ENCODE measurements at regions not wholly inside any gene's neighbourhood (a gene's known extent, or its start where the extent isn't known, plus 50 kb on each side); places are given as distances from the start of the nearest gene placed in this dataset.

DNA sequence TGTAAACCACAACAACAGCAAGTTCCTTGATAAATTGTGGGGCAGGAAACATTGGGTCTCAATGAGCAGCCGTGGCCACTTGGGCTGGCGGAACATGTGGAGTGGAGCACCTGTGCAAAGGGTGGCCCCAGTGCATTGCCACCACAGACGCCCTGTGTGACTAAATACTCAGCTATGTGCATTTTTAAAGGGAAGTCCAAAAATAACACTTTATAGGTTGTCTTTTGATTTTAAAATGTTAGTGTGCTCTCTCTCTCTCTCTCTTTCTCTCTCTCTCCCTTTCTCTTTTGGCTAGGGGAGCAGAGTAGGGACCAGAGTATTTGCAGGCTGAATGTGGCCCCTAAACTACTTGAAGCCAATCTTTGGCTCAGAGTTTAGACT lies 236.3 kb downstream of the BCAS1 start:
- Histone ChIP-seq H3K27ac (no peak overlapping the region), H3K4me3 (no peak overlapping the region), H3K9me3 (no peaks in the 10 kb centered on the region), H3K27me3 (no peaks in the 10 kb centered on the region), H3K36me3 (no peaks in the 10 kb centered on the region), H3K4me1 (ENCODE audit: insufficient read depth) (peaks cover 2% of the 10 kb centered on the region)
- DNase-seq: no peak
- TF ChIP-seq EP300 (IDR thresholded peaks at IDR 0.05): no peak
- TF ChIP-seq POLR2A (IDR thresholded peaks at IDR 0.05): no peak
- TF ChIP-seq, protein P1, sequence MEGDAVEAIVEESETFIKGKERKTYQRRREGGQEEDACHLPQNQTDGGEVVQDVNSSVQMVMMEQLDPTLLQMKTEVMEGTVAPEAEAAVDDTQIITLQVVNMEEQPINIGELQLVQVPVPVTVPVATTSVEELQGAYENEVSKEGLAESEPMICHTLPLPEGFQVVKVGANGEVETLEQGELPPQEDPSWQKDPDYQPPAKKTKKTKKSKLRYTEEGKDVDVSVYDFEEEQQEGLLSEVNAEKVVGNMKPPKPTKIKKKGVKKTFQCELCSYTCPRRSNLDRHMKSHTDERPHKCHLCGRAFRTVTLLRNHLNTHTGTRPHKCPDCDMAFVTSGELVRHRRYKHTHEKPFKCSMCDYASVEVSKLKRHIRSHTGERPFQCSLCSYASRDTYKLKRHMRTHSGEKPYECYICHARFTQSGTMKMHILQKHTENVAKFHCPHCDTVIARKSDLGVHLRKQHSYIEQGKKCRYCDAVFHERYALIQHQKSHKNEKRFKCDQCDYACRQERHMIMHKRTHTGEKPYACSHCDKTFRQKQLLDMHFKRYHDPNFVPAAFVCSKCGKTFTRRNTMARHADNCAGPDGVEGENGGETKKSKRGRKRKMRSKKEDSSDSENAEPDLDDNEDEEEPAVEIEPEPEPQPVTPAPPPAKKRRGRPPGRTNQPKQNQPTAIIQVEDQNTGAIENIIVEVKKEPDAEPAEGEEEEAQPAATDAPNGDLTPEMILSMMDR (IDR thresholded peaks at IDR 0.05): no peak
- intact Hi-C loops (cut with DNase I): no loop called here
- 68 to 85% (median 84%) methylated on average over 3 of the region's 3 CpGs for WGBS, 3 donors

DNA sequence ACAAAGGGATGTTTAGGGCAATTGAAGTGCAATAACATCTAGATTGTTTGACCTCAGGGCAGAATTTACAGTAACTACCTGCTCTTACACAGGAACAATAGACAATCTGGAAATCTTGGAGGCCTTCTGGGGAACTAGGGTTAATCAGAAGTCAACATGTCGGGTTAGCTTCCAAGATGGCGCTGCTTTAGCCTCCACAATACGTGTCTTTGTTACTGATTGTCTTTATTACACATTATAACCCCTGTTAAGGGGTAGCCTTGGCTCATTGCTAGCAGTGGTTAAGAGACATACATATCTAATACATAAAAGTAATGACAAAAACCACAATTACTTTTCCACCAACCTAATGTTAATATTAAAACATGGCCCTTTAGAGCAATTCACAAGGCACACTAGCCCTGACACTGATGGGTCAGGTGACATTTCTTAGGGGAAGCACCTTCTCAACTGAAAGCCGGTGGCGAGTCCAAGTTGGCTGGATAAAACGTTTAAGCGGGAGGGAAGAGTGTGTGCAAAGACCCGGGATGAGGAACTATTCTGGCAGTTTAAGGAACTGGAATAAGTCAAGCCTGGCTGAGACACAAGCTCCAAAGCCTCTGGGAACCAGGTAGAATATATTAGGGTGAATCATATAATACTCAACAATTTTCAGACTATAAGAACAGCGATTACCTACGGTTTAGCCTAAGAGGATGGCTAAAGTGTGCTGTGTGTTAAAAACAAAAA lies 236.9 kb downstream of the BCAS1 start:
- no peak overlapping the region for H3K27ac ChIP-seq
- DNase-seq: no peak
- intact Hi-C loops (cut with DNase I): no loop called here
- no peaks in the 10 kb centered on the region for H3K27me3 ChIP-seq
- 86 to 87% (median 87%) methylated on average over 10 of the region's 10 CpGs for WGBS, 3 donors
- H3K9me3 ChIP-seq: no peaks in the 10 kb centered on the region
- H3K4me3 ChIP-seq: no peak overlapping the region
- H3K36me3 ChIP-seq: no peaks in the 10 kb centered on the region
- peaks cover 4% of the 10 kb centered on the region for H3K4me1 ChIP-seq (ENCODE audit: insufficient read depth)
- TF ChIP-seq EP300 (IDR thresholded peaks at IDR 0.05) (no peak), POLR2A (IDR thresholded peaks at IDR 0.05) (no peak)

DNA sequence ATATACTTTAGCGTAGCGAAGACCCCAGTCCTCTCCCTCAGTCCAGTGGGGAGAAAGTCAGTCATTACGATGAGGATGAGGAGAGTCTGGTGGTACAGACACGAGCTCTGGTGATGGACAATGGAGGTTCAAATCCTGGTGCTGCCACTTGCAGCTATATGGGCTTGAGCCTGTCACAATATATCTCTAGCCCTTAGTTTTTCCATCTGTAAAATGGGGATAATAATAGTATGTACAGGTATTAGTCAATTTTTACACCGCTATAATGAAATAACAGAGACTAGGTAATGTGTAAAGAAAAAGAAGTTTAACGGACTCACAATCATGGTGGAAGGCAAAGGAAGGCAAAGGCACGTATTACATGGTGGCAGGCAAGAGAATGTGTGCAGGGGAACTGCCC lies 237.9 kb downstream of the BCAS1 start:
- Histone ChIP-seq H3K9me3 (no peaks in the 10 kb centered on the region), H3K27me3 (no peaks in the 10 kb centered on the region), H3K4me1 (ENCODE audit: insufficient read depth) (peaks cover 4% of the 10 kb centered on the region), H3K36me3 (no peaks in the 10 kb centered on the region), H3K4me3 (no peak overlapping the region), H3K27ac (no peak overlapping the region)
- no peak for DNase-seq
- intact Hi-C loops (cut with DNase I): no loop called here
- WGBS, 3 donors: 89 to 93% (median 91%) methylated on average over 7 of the region's 7 CpGs
- TF ChIP-seq, protein P1 (IDR thresholded peaks at IDR 0.05): no peak
- TF ChIP-seq EP300 (IDR thresholded peaks at IDR 0.05) (no peak), POLR2A (IDR thresholded peaks at IDR 0.05) (no peak)

DNA sequence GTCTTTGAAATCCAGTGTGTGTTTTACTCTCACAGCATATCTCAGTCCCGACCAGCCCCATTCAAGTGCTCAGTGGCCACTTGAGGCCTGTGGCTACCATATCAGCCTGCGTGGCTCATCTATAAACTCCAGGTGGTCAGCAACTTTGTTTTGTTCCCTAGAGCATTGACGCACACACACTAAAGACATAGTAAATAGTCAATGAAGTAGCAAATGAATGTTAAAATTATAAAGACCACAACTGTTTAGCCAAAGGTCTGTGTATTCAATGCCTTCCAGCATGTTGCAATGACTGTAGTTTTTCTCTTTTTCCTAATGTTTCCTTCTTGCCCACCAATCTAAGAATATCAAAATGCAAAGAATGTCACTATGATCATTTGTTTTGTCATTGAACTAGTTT lies 238.2 kb upstream of the ZNF217 start:
- peaks cover 4% of the 10 kb centered on the region for H3K4me1 ChIP-seq (ENCODE audit: insufficient read depth)
- 76 to 91% (median 84%) methylated on average over 3 of the region's 3 CpGs for WGBS, 3 donors
- no peaks in the 10 kb centered on the region for H3K36me3 ChIP-seq
- H3K4me3 ChIP-seq: no peak overlapping the region
- H3K9me3 ChIP-seq: no peaks in the 10 kb centered on the region
- H3K27me3 ChIP-seq: no peaks in the 10 kb centered on the region
- H3K27ac ChIP-seq: no peak overlapping the region
- no peak for TF ChIP-seq POLR2A (IDR thresholded peaks at IDR 0.05)
- TF ChIP-seq EP300 (IDR thresholded peaks at IDR 0.05): no peak
- TF ChIP-seq, protein P1 (IDR thresholded peaks at IDR 0.05): no peak
- no peak for DNase-seq
- intact Hi-C loops (cut with DNase I): no loop called here

DNA sequence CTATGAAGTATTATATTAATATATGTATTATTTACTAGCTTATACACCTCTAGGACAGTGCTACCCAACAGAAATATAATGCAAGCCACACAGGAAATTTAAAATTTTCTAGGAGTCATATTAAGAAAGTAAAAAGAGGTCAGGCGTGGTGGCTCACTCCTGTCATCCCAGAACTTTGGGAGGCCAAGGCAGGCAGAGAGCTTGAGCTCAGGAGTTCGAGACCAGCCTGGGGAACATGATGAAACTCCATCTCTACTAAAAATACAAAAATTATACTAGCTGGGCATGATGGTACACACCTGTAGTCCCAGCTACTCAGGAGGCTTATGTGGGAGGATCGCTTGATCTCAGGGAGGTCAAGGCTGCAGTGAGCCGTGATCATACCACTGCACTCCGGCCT lies 237.6 kb upstream of the ZNF217 start:
- Histone ChIP-seq H3K27ac (no peak overlapping the region), H3K9me3 (no peaks in the 10 kb centered on the region), H3K27me3 (no peaks in the 10 kb centered on the region), H3K4me1 (ENCODE audit: insufficient read depth) (peaks cover 4% of the 10 kb centered on the region), H3K4me3 (no peak overlapping the region), H3K36me3 (no peaks in the 10 kb centered on the region)
- TF ChIP-seq POLR2A (IDR thresholded peaks at IDR 0.05) (no peak), EP300 (IDR thresholded peaks at IDR 0.05) (no peak)
- TF ChIP-seq, protein P1 (IDR thresholded peaks at IDR 0.05): no peak
- DNase-seq: no peak
- intact Hi-C loops (cut with DNase I): no loop called here
- WGBS, 3 donors: 84 to 88% (median 85%) methylated on average over 5 of the region's 5 CpGs
